ENCODE measurements at regions not wholly inside any gene's neighbourhood (a gene's known extent, or its start where the extent isn't known, plus 50 kb on each side); places are given as distances from the start of the nearest gene placed in this dataset.

GRCh38 chr15:31901501-31901900, 128.8 kb upstream of the CHRNA7 start:
- DNase-seq: no peak

- DNase-seq: no peak
Measured at GRCh38 chr15:31905054-31905453, 125.3 kb upstream of the CHRNA7 start.

- no peak for DNase-seq
Measured at GRCh38 chr15:31925541-31925940, 104.8 kb upstream of the CHRNA7 start.

- DNase-seq: no peak
Measured at GRCh38 chr15:31930967-31931366, 99.3 kb upstream of the CHRNA7 start.

- DNase-seq: no peak
Measured at GRCh38 chr15:31932576-31932975, 97.7 kb upstream of the CHRNA7 start.

- DNase-seq: no peak
Measured at GRCh38 chr15:31934821-31935220, 95.5 kb upstream of the CHRNA7 start.

GRCh38 chr15:31953478-31953877, 76.8 kb upstream of the CHRNA7 start:
- DNase-seq: no peak

GRCh38 chr15:31954374-31955172, 75.7 kb upstream of the CHRNA7 start:
- no peak for DNase-seq

- no peak for DNase-seq
Measured at GRCh38 chr15:31955734-31956133, 74.6 kb upstream of the CHRNA7 start.

- DNase-seq: no peak
Measured at GRCh38 chr15:31957581-31957980, 72.7 kb upstream of the CHRNA7 start.

- DNase-seq: no peak
Measured at GRCh38 chr15:31964586-31965307, 65.6 kb upstream of the CHRNA7 start.

GRCh38 chr15:31970007-31970406, 60.3 kb upstream of the CHRNA7 start:
- no peak for DNase-seq

- DNase-seq: no peak
Measured at GRCh38 chr15:31973197-31973596, 57.1 kb upstream of the CHRNA7 start.

- DNase-seq: no peak
Measured at GRCh38 chr15:31974154-31974794, 56.0 kb upstream of the CHRNA7 start.

GRCh38 chr15:31974855-31975829, 55.2 kb upstream of the CHRNA7 start:
- peak in 1 of 2 experiments; percentile 21 for DNase-seq

- DNase-seq: no peak
Measured at GRCh38 chr15:31975830-31976229, 54.5 kb upstream of the CHRNA7 start.

GRCh38 chr15:31977138-31977537, 53.2 kb upstream of the CHRNA7 start:
- DNase-seq: no peak

- DNase-seq: no peak
Measured at GRCh38 chr15:31977812-31978661, 52.3 kb upstream of the CHRNA7 start.

Measured in cerebellar nuclear complex (tissue), 1 donor.